Hematopoietic multipotent progenitor cell (in vitro differentiated cells): ENCODE measurements at regions not wholly inside any gene's neighbourhood (a gene's known extent, or its start where the extent isn't known, plus 50 kb on each side); places are given as distances from the start of the nearest gene placed in this dataset.

Experiments
- DNase-seq, 3 donors: peaks; one replicate each; pipeline ENCODE4 v3.0.0-alpha.2; 2011 to 2015; ENCODE audit warnings: low read depth in 2 of 3, low spot score in 2 of 3

DNA sequence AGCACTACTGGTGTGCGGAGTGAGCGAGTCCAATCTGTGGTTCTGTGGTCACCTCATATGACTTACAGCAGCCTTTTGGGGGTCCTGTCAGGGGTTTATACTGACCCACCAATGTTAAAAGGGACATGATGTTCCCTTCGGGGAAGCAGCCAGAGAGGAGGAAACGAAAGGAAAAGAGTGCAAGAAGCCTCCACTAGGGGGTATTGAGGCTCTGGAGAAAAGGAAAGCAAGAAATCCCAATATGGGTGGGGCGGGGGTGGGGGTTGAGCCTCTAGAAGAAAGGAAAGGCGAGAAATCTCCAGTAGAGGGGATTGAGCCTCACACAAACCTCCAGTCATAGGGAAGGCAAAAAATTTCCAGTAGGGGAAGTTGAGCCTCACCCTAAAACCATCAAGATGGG is 249.3 kb upstream of the ECI2 start:
- no peak for DNase-seq

DNA sequence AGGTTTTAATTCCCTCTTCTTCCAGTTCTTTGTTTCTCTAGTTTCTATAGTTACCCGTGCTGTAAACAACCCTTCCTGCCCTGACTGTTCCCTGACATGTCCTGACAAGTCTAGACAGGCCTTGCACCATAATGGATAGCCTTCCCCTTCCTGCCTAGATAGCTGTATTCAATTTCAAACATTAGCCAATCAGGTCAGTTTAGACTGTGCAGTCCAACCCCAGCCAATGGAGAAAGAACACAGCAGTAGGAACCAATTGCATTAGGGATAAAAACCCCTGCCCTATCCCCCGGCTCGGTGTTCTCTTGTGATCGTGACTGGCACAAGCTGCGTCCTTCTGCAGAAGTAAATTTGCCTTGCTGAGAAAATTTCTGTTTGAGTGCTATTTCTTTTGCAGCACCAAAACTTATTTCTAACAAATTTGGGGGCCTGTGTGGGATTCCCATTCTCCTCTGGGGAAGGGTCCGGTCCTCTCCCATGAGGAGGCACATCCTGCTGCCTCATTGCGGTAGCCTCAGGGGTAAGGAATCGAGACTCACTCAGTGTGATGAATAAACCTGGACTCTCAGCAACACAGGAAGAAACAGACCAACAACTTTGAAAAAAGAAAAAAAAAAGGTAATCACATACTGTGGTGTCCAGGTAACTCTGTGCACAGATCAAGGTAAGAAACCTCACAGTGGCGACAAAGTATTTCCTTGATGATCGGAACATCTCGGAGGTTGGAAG is 248.7 kb upstream of the ECI2 start:
- no peak for DNase-seq

DNA sequence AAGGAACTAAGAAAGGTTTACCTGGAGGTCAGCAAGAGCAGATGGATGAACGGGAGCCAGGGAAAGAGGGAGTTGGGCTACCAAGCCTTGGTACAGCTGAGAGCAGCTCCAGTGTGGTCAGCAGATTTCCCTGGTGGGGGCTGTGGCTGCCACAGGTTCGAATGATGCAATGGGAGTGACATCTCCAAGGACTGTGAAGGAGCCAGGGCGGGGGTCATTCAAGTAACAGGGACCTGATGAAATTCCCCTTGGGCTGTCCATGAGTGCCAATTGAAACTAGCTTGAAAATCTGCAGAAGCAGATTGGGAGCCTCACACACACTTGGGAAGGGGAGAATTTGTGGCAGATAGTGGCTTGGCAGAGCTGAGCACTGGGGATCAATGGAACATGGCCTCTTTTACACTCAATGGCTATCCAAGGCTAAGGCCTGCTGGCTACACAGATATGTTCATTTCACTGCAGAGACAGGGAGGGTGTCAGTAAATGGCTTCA is 247.0 kb upstream of the ECI2 start:
- DNase-seq: no peak

DNA sequence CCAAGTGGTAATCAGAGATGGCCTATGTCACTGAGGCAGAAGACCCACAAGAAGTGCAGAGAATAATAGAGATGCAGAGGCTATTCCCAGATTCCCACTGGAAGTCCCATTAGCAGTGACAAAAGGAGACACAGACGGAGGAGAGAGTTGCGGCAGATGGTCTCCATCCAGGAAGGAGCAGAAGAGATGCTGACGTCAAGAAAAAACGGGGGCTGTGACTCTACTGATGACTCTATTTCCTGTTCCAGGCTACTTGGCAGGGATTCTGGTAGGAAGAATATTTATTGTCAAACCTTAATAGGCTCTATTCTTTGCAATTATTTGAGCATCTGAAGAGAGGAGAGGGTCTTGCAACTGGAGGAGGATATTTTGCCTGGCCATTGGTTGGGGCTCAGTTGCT is 246.0 kb upstream of the ECI2 start:
- DNase-seq: no peak

DNA sequence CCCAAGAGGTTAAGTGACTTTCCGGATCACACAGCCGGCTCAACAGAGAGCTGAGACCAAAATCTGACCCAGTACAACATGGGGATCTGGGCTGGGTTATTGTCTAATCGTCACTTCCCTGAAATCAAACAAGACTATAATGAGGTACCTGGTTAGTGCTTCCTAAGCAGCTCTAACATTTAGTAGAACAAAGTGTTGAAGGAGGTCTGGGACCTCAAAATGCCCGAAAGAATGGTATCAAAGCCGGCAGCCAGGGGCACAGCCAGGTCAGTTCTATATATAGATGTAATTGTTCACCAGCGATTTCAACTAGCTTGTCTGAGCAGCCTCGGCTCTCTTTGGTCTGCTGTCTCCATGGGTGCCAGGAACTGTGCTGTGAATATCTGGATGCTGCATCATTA is 245.5 kb upstream of the ECI2 start:
- DNase-seq: no peak

DNA sequence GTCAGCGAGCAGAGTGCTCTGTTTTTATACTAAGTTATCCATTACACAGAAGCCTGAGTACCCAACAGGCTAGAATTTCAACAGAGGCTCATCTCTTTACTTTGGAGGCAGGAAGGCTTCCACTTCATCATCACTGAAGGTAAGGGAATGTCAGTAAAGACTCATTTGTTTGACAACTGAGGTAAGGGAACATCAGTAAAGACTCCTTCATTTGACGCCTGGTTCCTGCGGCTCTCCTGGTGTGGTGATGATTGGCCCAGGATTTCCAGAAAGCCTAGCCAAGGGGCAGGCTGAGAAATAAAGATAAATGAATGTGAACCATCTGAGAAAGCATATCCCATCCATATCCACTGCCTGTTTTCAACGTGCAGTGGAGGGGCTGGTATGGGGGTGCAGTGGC is 244.6 kb upstream of the ECI2 start:
- no peak for DNase-seq

DNA sequence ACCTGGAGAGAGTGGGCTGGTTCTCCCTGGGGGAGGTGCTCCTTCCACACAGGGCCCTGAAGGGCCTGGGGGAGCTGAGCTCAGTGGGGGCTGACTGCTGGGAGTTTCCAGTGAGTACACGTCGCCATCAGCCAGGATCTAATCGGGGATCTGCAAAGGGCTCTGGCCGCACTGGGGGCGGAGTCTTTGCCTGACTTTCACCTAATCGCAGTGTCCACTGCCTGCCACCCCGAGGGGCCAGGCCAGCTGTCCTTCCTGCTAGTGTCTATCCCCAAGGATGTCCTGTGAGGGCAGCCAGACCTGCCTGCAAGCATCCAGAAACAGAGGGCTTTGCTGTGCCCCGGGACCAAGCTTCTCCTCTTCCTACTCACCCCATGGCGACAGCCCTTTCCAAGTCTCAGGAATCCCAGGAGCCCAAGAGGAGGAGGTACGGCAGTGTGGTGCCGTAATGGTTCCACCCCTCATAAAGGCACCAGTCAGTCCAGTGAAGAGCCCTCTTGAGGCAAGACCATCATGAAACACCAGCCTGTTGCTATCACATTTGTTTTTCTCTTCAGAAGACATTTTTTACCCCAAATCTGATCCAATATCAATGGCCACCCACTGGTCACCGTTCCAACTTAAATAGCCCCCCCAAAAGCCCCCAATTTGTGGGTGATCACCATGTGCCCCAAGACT is 243.1 kb upstream of the ECI2 start:
- DNase-seq: no peak

DNA sequence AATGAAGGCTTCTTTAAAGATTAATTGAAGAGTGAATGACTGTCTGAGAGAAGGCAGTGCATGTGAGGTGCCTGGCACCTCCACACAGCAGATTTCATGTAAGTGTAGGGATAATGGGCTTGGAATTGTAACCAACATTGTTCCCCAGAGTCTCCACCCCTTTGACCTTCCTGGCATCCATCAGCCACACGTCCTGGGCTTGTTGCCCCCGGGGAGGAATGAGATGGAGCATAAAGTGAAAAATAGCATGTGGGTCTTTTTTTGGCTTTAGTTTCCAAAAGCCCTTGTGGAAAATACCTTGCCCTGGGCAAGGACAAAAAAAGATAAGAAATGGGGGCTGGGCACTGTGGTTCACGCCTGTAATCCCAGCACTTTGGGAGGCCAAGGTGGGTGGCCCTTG is 242.2 kb upstream of the ECI2 start:
- no peak for DNase-seq

DNA sequence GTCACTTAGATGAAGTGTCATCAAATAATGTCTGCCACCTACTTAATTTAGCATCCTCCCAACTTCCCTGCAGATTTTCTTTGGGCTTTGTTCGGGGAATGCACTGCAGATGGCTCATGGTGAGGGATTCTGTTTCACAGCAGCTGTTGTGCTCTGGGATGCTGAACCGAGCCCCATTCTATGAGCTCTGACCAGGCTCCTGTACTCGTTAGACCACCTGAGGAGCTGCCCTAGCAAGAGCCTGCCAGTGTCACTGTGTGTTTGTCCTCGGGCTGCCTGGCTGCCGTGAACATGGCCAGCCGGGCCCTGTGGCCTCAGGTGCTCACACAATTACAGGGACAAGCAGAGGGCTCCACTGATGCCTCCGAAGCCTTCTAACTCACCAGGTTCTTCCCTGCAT is 238.8 kb upstream of the ECI2 start:
- no peak for DNase-seq

DNA sequence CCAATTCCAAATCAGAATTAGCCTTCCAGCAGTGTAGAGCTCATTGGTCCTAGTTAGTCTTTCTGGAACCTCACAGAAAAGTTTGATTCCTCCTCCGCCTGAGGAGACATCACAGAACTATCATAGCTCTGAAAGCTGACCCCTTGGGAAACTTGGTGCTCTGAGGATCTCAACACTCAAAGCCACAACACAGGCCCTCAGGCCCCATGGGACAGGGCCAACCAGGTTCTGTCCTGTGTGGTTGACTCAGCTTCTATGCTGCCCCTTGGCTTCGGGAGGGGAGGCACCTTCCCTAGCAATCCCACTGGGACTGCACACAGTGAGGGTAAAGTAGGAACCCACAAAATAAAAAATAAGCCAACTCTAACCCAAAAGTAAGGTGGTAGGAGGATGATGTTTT is 237.5 kb upstream of the ECI2 start:
- DNase-seq: no peak

DNA sequence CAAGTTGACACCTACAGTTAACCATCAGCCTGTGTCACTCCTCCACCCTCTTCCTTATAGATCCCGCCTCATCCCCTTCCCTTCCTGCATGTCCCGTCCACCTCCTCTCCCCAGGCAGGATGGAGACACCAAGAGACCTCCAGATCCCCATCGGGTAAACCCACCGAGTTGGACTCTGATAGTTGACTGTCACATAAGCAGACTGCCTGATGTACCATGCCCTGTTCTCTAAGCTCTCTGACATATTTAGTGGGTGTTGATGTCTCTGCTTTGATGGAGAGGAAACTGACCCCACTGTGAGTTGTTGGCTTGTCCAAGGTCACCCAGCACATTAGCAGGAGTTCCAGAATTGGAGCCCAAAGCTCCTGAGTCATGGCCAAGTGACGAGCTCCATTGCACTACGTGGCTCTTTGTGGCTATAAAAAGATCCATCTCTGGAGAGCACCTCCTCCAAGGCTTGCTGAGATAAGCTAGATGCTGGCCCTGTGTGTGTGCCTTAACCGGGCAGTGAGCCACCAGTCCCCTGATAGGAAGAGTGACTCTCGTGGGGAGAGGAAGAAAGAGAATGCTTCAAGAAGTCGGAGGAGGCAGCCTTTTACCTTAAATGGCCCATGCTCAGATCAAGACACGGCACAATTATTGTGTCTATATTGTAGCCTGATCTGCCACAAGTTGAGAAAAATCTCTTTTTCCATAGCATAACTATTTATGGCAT is 236.0 kb upstream of the ECI2 start:
- DNase-seq: no peak

DNA sequence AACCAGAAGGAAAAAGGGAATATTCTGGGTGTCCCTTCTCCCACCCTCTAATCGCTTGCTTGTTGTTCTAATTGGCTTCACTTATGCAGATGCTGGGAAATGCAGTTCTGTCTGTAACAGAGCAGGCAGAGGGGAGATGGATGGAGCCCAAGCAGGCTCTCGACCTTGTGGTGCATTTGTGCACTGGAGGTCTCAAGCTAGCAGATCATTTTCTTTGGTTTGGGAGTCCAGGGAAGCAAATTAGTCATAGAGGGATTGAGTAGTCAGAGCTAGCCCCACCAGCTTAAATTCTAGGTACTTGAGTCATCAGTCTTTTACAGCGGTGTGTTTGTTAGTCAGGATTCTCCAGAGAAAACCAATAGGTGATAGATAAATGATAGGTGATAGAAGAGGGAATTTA is 234.7 kb upstream of the ECI2 start:
- no peak for DNase-seq

DNA sequence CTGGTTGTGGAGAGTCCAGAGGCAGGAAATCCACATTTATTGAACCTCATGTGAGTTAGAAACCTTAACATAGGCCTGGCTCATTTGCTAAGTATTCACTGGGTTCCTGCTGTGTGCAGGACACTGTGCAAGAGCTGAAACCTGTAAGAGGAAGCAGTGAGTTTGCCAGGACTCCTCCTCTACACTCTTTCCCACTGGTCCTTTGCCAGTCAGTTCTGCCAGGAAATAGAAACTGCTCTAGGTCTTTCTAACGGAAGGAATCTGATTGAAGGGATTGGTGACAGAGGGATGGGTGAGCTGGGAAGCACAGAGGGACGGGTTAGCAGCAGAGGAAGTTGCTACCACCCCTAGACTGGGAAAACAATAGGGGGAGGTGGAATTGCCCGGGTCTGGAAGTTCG is 234.2 kb upstream of the ECI2 start:
- DNase-seq: no peak

DNA sequence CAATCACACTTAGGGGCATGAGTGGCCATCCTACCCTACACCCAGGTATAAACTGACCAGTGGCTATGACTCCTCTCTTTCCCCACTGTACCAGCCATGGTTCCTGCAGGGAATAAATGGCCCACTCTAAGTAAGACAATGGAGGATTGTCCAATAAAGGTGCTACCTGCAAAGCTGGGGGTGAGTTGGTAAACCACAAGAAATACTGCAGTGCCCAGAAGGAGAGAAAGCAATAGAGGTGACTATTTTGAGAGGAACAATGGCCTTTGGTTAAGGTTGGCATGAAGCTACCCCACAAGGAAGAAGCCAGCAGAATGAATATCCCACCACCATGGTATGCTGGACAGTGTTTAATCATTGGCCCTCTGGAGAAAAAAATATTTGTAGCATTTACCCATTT is 233.3 kb upstream of the ECI2 start:
- no peak for DNase-seq

DNA sequence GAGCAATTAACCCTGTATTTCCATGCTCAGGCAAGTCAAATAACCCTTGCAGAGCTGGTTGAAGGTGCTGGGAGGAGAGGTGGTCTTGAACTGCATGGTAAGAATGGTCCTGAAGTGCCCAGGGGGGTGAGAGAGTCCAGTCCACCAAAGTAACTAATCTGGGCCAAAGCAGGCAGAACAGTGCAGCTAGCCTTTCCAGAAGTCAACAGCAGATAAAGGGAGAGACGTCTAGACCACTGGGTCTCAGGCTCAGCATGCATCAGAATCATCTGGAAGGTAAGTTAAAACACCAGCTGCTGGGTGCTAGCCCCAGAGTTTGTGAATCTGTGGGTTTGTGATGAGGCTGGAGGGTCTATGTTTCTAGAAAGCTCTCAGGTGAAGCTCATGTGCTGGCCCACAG is 232.3 kb upstream of the ECI2 start:
- DNase-seq: no peak

DNA sequence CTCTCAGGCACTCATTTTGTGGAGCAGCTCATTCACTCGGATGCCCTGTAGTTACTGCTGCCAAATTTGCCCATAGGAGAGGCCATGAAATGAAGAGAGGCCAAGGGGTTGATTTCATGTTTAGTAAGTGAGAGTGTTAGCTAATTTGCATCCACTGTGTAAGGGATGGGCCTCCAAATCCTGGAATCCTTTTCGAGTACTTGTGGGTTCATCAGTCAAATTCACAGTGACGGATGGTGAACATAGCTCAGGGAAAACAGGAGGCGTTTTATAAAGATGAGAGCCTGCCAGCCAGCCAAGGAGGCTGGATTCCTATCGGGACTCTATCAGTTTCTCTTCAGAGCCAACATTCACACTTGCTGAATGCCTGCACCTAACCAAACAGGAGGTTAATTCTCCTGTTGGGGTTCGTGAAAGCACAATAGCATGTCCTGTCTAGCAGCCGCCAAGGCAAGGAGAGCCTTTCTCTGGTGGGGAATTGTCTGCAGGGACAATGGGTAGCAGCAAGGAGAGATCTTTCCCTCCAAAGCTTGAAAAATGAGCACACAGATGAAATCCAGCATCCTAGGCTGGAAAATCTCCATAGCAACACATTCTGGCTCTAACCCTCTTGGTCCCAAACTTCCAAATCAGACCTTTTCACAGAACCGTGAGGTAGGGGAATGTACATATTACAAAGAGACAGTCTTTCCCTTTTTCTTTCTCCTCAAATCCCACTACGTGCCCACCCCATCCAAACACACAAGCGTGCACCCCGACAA is 231.4 kb upstream of the ECI2 start:
- DNase-seq: no peak

DNA sequence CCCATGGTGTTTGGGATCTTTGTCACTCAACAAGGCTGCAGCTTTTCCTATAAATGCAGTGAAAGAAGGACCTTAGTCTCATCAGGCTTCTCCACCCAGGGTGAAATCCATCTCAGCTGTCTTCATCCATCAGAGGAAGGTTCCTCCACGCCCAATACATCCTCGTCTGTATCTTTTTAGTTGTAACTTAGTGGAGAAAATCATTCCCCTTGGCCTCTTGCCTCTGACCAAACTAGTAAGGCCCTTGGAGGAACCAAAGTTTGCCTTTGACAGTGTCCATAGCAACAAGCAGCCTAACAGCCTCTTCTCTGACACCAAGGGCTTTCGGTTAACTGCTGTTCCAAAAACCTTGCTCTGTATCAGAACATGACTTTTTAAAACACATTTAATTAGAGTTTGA is 230.3 kb upstream of the ECI2 start:
- DNase-seq: no peak

DNA sequence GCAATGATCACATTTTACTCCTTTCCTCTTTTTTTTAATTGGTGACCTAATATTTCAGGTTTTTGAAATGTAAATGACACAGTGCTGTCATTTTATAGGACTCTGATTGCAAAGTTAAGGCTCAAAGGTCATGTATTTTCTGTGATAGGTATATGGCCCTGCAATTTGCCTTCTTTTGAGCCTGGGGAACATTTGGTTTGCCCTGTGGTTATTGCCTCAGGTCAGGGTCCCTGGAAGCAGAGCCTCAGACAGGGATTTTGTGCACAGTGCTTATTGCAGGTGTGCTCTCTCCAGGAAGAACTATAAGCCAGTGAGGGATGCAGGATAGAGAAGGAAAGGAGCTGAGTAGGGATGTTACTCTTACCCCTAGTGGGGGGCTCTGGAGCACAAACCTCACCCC is 229.3 kb upstream of the ECI2 start:
- no peak for DNase-seq

DNA sequence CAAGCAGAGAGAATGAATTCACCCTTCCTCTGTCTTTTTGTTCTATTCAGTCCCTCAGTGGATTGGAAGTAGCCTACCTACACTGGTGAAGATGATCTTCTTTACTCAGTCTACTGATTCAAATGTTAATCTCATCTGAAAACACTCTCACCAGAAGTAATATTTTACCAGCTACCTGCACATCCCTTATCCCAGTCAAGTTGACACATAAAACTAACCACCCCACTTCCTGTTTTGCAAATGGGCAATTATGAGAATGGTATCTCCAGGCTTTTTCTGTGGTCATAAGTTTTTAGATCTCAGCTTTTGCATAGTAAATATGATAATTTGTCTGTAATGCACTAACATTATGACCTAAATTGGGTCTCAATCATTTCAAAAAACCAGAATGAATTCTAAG is 228.8 kb upstream of the ECI2 start:
- no peak for DNase-seq

DNA sequence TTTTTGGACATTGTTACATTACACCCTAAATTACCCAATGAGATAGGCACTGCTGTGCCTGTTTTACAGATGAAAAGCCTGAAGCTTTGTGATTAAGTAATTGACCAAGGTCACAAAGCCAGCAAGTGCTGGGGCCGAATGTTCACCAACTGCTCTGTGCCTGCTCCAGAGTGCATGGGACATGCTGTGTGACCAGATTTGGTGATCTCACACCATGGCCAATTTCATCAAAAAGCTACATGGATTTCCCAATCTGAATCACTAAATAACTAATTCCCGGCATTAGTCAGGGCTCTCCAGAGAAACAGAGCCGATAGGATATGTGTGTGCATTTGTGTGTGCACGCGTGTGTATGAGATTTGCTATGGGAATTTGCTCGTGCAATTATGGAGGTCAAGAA is 228.3 kb upstream of the ECI2 start:
- no peak for DNase-seq

DNA sequence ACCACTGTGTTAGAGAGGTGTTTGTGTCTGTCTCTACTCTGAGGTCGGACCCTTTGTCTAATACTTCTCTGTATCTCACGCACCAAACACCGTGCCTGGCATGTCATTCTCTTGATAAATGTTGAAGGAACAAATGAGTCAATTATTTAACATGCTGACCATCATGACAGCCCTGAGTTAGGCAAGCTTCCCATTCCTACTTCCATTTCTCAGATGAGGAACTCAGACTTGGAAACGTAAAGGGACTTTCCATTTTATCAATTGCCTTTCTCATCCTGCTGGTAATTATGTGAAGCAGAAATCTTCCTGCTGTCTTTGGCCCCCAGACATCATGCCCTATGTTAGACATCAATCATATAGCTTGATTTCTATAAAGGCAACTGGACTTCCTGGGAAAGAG is 227.0 kb upstream of the ECI2 start:
- no peak for DNase-seq
